GM12878 (cell line): ENCODE measurements at regions not wholly inside any gene's neighbourhood (a gene's known extent, or its start where the extent isn't known, plus 50 kb on each side); places are given as distances from the start of the nearest gene placed in this dataset.
"Not testable (repeated sequence)": the region's sequence is repeated elsewhere in the genome, so short reads cannot be mapped to it uniquely, and the experiment has no call there.

ENCODE experiments used
- CHD4 ChIP-seq: fragments of 200-600 bp; sonication (generic); IDR thresholded peaks from 2 replicates; pipeline ENCODE4 v1.6.1; 2016; ENCODE audit warnings: mild to moderate bottlenecking
- JUNB ChIP-seq: IDR thresholded peaks from 2 replicates; pipeline ENCODE4 v1.6.1; 2016; ENCODE audit warnings: antibody characterized with exemption, mild to moderate bottlenecking
- NRF1 ChIP-seq: conservative IDR thresholded peaks from 2 replicates; pipeline ENCODE4 v1.6.1; 2011; ENCODE audit warnings: mild to moderate bottlenecking, low read depth, low read length, improper control_type of control experiment
- RAD51 ChIP-seq: fragments of 450-650 bp; IDR thresholded peaks from 2 replicates; pipeline ENCODE4 v1.6.1; 2016; ENCODE audit warnings: moderate library complexity, mild to moderate bottlenecking, inconsistent platforms
- SMC3 ChIP-seq: IDR thresholded peaks from 2 replicates; pipeline ENCODE4 v1.6.1; 2011; ENCODE audit warnings: low read length, improper control_type of control experiment, borderline replicate concordance
- SUPT20H ChIP-seq: IDR thresholded peaks from 2 replicates; pipeline ENCODE4 v1.6.1; 2011; ENCODE audit warnings: low read depth, mild to moderate bottlenecking, low read length, moderate library complexity, borderline replicate concordance; ENCODE audit not compliant: control insufficient read depth
- TCF12 ChIP-seq: IDR thresholded peaks from 2 replicates; pipeline ENCODE4 v1.6.1; 2011; ENCODE audit warnings: low read depth, mild to moderate bottlenecking, low read length
- ZNF274 ChIP-seq: IDR thresholded peaks from one replicate; pipeline ENCODE4 v1.8.0; 2011; ENCODE audit not compliant: insufficient read length, insufficient read depth
- TF ChIP-seq, protein P1 (sequence below), 3 experiments: IDR thresholded peaks in 2 of 3; conservative IDR thresholded peaks in 1 of 3; 2 replicates each; pipeline ENCODE4 v1.5.1; 2011; ENCODE audit warnings: low read depth in 3 of 3, low read length in 3 of 3, mild to moderate bottlenecking in 3 of 3, control low read depth in 2 of 3, moderate library complexity in 2 of 3, inconsistent platforms in 1 of 3, mixed read lengths in 1 of 3; ENCODE audit not compliant: control insufficient read depth in 2 of 3, insufficient read depth in 1 of 3; ENCODE audit errors: extremely low read depth in 1 of 3

DNA sequence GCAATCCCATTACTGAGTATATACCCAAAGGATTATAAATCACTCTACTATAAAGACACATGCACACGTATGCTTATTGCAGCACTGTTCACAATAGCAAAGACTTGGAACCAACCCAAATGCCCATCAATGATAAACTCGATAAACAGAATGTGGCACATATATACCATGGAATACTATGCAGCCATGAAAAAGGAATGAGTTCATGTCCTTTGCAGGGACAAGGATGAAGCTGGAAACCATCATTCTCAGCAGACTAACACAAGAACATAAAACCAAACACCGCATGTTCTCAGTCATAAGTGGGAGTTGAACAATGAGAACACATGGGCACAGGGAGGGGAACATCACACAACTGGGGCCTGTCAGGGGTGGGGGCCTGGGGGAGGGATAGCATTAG lies 532.8 kb upstream of the AMOT start:
- TF ChIP-seq CHD4, TCF12, JUNB, RAD51, SUPT20H, NRF1, ZNF274, SMC3: not testable (repeated sequence)
- TF ChIP-seq, protein P1, sequence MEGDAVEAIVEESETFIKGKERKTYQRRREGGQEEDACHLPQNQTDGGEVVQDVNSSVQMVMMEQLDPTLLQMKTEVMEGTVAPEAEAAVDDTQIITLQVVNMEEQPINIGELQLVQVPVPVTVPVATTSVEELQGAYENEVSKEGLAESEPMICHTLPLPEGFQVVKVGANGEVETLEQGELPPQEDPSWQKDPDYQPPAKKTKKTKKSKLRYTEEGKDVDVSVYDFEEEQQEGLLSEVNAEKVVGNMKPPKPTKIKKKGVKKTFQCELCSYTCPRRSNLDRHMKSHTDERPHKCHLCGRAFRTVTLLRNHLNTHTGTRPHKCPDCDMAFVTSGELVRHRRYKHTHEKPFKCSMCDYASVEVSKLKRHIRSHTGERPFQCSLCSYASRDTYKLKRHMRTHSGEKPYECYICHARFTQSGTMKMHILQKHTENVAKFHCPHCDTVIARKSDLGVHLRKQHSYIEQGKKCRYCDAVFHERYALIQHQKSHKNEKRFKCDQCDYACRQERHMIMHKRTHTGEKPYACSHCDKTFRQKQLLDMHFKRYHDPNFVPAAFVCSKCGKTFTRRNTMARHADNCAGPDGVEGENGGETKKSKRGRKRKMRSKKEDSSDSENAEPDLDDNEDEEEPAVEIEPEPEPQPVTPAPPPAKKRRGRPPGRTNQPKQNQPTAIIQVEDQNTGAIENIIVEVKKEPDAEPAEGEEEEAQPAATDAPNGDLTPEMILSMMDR (IDR thresholded peaks at IDR 0.05 in 2 of 3, conservative IDR thresholded peaks at IDR 0.05 in 1 of 3; ENCODE audit: control insufficient read depth in 2 of 3, extremely low read depth in 1 of 3, insufficient read depth in 1 of 3, low read depth in 3 of 3, low read length in 3 of 3), result not testable (repeated sequence)
